COR-L47 (cell line): ENCODE measurements at regions not wholly inside any gene's neighbourhood (a gene's known extent, or its start where the extent isn't known, plus 50 kb on each side); places are given as distances from the start of the nearest gene placed in this dataset.
"Not testable (repeated sequence)": the region's sequence is repeated elsewhere in the genome, so short reads cannot be mapped to it uniquely, and the experiment has no call there.

Source experiments
- DNase-seq: peaks from one replicate; lab custom pipeline; 2025; lab: John Stamatoyannopoulos, UW

GRCh38 chr2:221762496-221762895 lies 190.4 kb upstream of the EPHA4 start:
- no peak for DNase-seq

- no peak for DNase-seq
Observed at GRCh38 chr2:221761260-221761659, 189.2 kb upstream of the EPHA4 start.

GRCh38 chr2:221758076-221758475 lies 186.0 kb upstream of the EPHA4 start:
- no peak for DNase-seq

GRCh38 chr2:221753401-221753800 lies 181.3 kb upstream of the EPHA4 start:
- no peak for DNase-seq

GRCh38 chr2:221752781-221753180 lies 180.7 kb upstream of the EPHA4 start:
- DNase-seq: no peak

- DNase-seq: no peak
Observed at GRCh38 chr2:221750316-221750715, 178.2 kb upstream of the EPHA4 start.

- no peak for DNase-seq
Observed at GRCh38 chr2:221747289-221747972, 175.3 kb upstream of the EPHA4 start.

GRCh38 chr2:221741496-221742211 lies 169.6 kb upstream of the EPHA4 start:
- DNase-seq: peak; percentile 2

GRCh38 chr2:221731432-221732145 lies 159.5 kb upstream of the EPHA4 start:
- no peak for DNase-seq

- no peak for DNase-seq
Observed at GRCh38 chr2:221726894-221727513, 154.9 kb upstream of the EPHA4 start.

GRCh38 chr2:221724631-221725203 lies 152.6 kb upstream of the EPHA4 start:
- no peak for DNase-seq

GRCh38 chr2:221724117-221724516 lies 152.0 kb upstream of the EPHA4 start:
- DNase-seq: not testable (repeated sequence)

GRCh38 chr2:221716426-221717303 lies 144.6 kb upstream of the EPHA4 start:
- DNase-seq: no peak

- no peak for DNase-seq
Observed at GRCh38 chr2:221715523-221716247, 143.6 kb upstream of the EPHA4 start.

GRCh38 chr2:221710744-221711143 lies 138.6 kb upstream of the EPHA4 start:
- no peak for DNase-seq

- DNase-seq: no peak
Observed at GRCh38 chr2:221708902-221709301, 136.8 kb upstream of the EPHA4 start.

GRCh38 chr2:221705185-221705877 lies 133.2 kb upstream of the EPHA4 start:
- no peak for DNase-seq

GRCh38 chr2:221704442-221704841 lies 132.3 kb upstream of the EPHA4 start:
- no peak for DNase-seq

- no peak for DNase-seq
Observed at GRCh38 chr2:221693365-221693764, 121.3 kb upstream of the EPHA4 start.

GRCh38 chr2:221691571-221691970 lies 119.5 kb upstream of the EPHA4 start:
- DNase-seq: no peak
